ENCODE measurements at regions not wholly inside any gene's neighbourhood (a gene's known extent, or its start where the extent isn't known, plus 50 kb on each side); places are given as distances from the start of the nearest gene placed in this dataset.

- Histone ChIP-seq H3K27ac (no peak overlapping the region), H3K4me1 (no peaks in the 10 kb centered on the region), H3K27me3 (no peaks in the 10 kb centered on the region), H3K36me3 (no peaks in the 10 kb centered on the region), H3K4me3 (no peak overlapping the region), H3K9me3 (peaks cover 0 to 23% (median 8%) of the 10 kb centered on the region in 4 donors)
- 70 to 77% methylated on average over 2 of the region's 2 CpGs for WGBS, 2 donors
- TF ChIP-seq POLR2A (IDR thresholded peaks at IDR 0.05): no peak
- TF ChIP-seq EP300 (IDR thresholded peaks at IDR 0.05): no peak
- TF ChIP-seq CTCF (IDR thresholded peaks at IDR 0.05): no peak
- no peak for DNase-seq (ENCODE audit: low spot score in 2 of 2)
Observed at GRCh38 chr12:16927259-16927658, 321.3 kb upstream of the LMO3 start.

GRCh38 chr12:16920451-16920850 lies 314.5 kb upstream of the LMO3 start:
- no peak for TF ChIP-seq POLR2A (IDR thresholded peaks at IDR 0.05)
- no peak for TF ChIP-seq CTCF (IDR thresholded peaks at IDR 0.05)
- TF ChIP-seq EP300 (IDR thresholded peaks at IDR 0.05): no peak
- peaks cover 0 to 15% (median 5%) of the 10 kb centered on the region in 4 donors for H3K9me3 ChIP-seq
- 84 to 90% methylated on average over 1 of the region's 1 CpG for whole genome bisulfite sequencing, 2 donors
- no peaks in the 10 kb centered on the region for H3K36me3 ChIP-seq
- no peaks in the 10 kb centered on the region for H3K27me3 ChIP-seq
- no peak overlapping the region for H3K4me3 ChIP-seq
- H3K27ac ChIP-seq: no peak overlapping the region
- DNase-seq (ENCODE audit: low spot score in 2 of 2): no peak
- H3K4me1 ChIP-seq: no peaks in the 10 kb centered on the region

- TF ChIP-seq POLR2A (IDR thresholded peaks at IDR 0.05) (no peak), EP300 (IDR thresholded peaks at IDR 0.05) (no peak), CTCF (IDR thresholded peaks at IDR 0.05) (no peak)
- Histone ChIP-seq H3K27me3 (no peaks in the 10 kb centered on the region), H3K36me3 (no peaks in the 10 kb centered on the region), H3K4me1 (no peaks in the 10 kb centered on the region), H3K9me3 (peaks cover 0 to 15% (median 5%) of the 10 kb centered on the region in 4 donors), H3K27ac (no peak overlapping the region), H3K4me3 (no peak overlapping the region)
- DNase-seq (ENCODE audit: low spot score in 2 of 2): no peak
Observed at GRCh38 chr12:16919551-16919950, 313.6 kb upstream of the LMO3 start.

- Histone ChIP-seq H3K4me3 (no peak overlapping the region), H3K4me1 (no peaks in the 10 kb centered on the region), H3K27ac (no peak overlapping the region), H3K27me3 (no peaks in the 10 kb centered on the region), H3K9me3 (peaks cover 0 to 7% (median under 1%) of the 10 kb centered on the region in 4 donors), H3K36me3 (no peaks in the 10 kb centered on the region)
- TF ChIP-seq POLR2A (IDR thresholded peaks at IDR 0.05) (no peak), CTCF (IDR thresholded peaks at IDR 0.05) (no peak), EP300 (IDR thresholded peaks at IDR 0.05) (no peak)
- DNase-seq (ENCODE audit: low spot score in 2 of 2): no peak
- 61 to 70% methylated on average over 1 of the region's 1 CpG for WGBS, 2 donors
Observed at GRCh38 chr12:16914853-16915252, 308.9 kb upstream of the LMO3 start.

- peaks cover 0 to 5% (median 0%) of the 10 kb centered on the region in 4 donors for H3K9me3 ChIP-seq
- H3K4me3 ChIP-seq: no peak overlapping the region
- TF ChIP-seq POLR2A (IDR thresholded peaks at IDR 0.05) (no peak), EP300 (IDR thresholded peaks at IDR 0.05) (no peak), CTCF (IDR thresholded peaks at IDR 0.05) (no peak)
- H3K27me3 ChIP-seq: no peaks in the 10 kb centered on the region
- no peaks in the 10 kb centered on the region for H3K4me1 ChIP-seq
- no peak overlapping the region for H3K27ac ChIP-seq
- WGBS, 2 donors: 83 to 89% methylated on average over 1 of the region's 1 CpG
- DNase-seq (ENCODE audit: low spot score in 2 of 2): no peak
- H3K36me3 ChIP-seq: no peaks in the 10 kb centered on the region
Observed at GRCh38 chr12:16913832-16914490, 308.0 kb upstream of the LMO3 start.
